Naive thymus-derived CD4-positive, alpha-beta T cell (primary cell): ENCODE measurements at regions not wholly inside any gene's neighbourhood (a gene's known extent, or its start where the extent isn't known, plus 50 kb on each side); places are given as distances from the start of the nearest gene placed in this dataset.

Experiments used
- ATAC-seq: fragments of 150-1000 bp; cut with Tn5 transposase; 2 replicates; pipeline ENCODE4 v1.10.0; 2021; ENCODE audit warnings: mild to moderate bottlenecking, moderate library complexity
- CTCF ChIA-PET: fragments of 350-600 bp; sonication (Branson Sonifier 250); formaldehyde crosslinking; loops from one replicate; lab custom pipeline; 2021; ENCODE audit warnings: antibody characterized with exemption; lab: Charles Lee
- POLR2A ChIA-PET: fragments of 350-600 bp; sonication (Branson Sonifier 250); formaldehyde crosslinking; loops from one replicate; lab custom pipeline; 2021; ENCODE audit warnings: antibody characterized with exemption, inconsistent platforms; lab: Charles Lee
- DNase-seq, 9 donors: peaks; one replicate each; pipeline versions ENCODE4 v3.0.0 to v3.0.0-alpha.2; 2020 to 2022; ENCODE audit warnings: mixed read lengths in 1 of 9
- H3K27ac ChIP-seq: one replicate; pipeline ENCODE4 v1.7.0; 2013; ENCODE audit warnings: mild to moderate bottlenecking, low read depth, low read length, moderate library complexity
- H3K27me3 ChIP-seq, 2 donors: one replicate each; pipeline ENCODE4 v1.7.0; 2013; ENCODE audit warnings: low read length in 2 of 2, mild to moderate bottlenecking in 2 of 2, moderate library complexity in 2 of 2; ENCODE audit not compliant: control insufficient read depth in 2 of 2, insufficient read depth in 2 of 2
- H3K36me3 ChIP-seq, 3 experiments: 1 replicate in 2 of 3; 2 replicates in 1 of 3; pipeline ENCODE4 v1.7.0; 2013; ENCODE audit warnings: low read length in 3 of 3, mild to moderate bottlenecking in 3 of 3, moderate library complexity in 1 of 3; ENCODE audit not compliant: insufficient read depth in 3 of 3, control insufficient read depth in 2 of 3
- H3K4me1 ChIP-seq, 2 donors: one replicate each; pipeline ENCODE4 v1.7.0; 2013; ENCODE audit warnings: low read length in 2 of 2, mild to moderate bottlenecking in 2 of 2, moderate library complexity in 1 of 2; ENCODE audit not compliant: control insufficient read depth in 2 of 2, insufficient read depth in 2 of 2
- H3K4me3 ChIP-seq: 2 replicates; pipeline ENCODE4 v1.7.0; 2013; ENCODE audit warnings: mild to moderate bottlenecking, low read length
- H3K9me3 ChIP-seq, 3 experiments: 1 replicate in 2 of 3; 2 replicates in 1 of 3; pipeline ENCODE4 v1.7.0; 2013; ENCODE audit warnings: low read length in 3 of 3; ENCODE audit not compliant: control insufficient read depth in 2 of 3
- H3K27ac Mint-ChIP-seq, 9 donors: one replicate each; pipeline ENCODE4 v1.8.0; 2020 to 2022; ENCODE audit warnings: mixed read lengths in 9 of 9, mild to moderate bottlenecking in 8 of 9, moderate library complexity in 5 of 9, inconsistent platforms in 2 of 9
- H3K27me3 Mint-ChIP-seq, 5 donors: one replicate each; pipeline ENCODE4 v1.8.0; 2021 to 2022; ENCODE audit warnings: mixed read lengths in 5 of 5, mild to moderate bottlenecking in 1 of 5
- H3K36me3 Mint-ChIP-seq, 5 donors: one replicate each; pipeline ENCODE4 v1.8.0; 2020 to 2022; ENCODE audit warnings: mixed read lengths in 5 of 5, mild to moderate bottlenecking in 3 of 5, inconsistent platforms in 1 of 5
- H3K4me1 Mint-ChIP-seq, 7 donors: one replicate each; pipeline ENCODE4 v1.8.0; 2020 to 2022; ENCODE audit warnings: mixed read lengths in 7 of 7, mild to moderate bottlenecking in 3 of 7, inconsistent platforms in 1 of 7
- H3K4me3 Mint-ChIP-seq, 10 donors: one replicate each; pipeline ENCODE4 v1.8.0; 2020 to 2022; ENCODE audit warnings: mild to moderate bottlenecking in 10 of 10, mixed read lengths in 10 of 10, moderate library complexity in 6 of 10, inconsistent platforms in 2 of 10
- H3K9me3 Mint-ChIP-seq, 11 donors: one replicate each; pipeline ENCODE4 v1.8.0; 2020 to 2022; ENCODE audit warnings: mixed read lengths in 11 of 11, mild to moderate bottlenecking in 4 of 11, inconsistent platforms in 1 of 11, moderate library complexity in 1 of 11
- intact Hi-C, 2 donors: fragments of 100-400 bp; cut with micrococcal nuclease; formaldehyde crosslinking; loops; one replicate each; pipeline ENCODE4 v1.15.1; 2023

GRCh38 chr5:1933364-1934055 is 50.8 kb upstream of the IRX4 start:
- CTCF ChIA-PET = no interaction called here
- ATAC-seq = no peak
- Histone ChIP-seq H3K4me3 (no peak overlapping the region), H3K4me1 (no peaks in the 10 kb centered on the region), H3K36me3 (no peaks in the 10 kb centered on the region), H3K9me3 (no peaks in the 10 kb centered on the region), H3K27me3 (peaks cover 0 to 11% of the 10 kb centered on the region in 2 donors), H3K27ac (no peak overlapping the region)
- no peaks in the 10 kb centered on the region for H3K36me3 Mint-ChIP-seq
- peaks cover 16 to 52% (median 29%) of the 10 kb centered on the region in 5 donors for H3K27me3 Mint-ChIP-seq
- H3K27ac Mint-ChIP-seq = no peak overlapping the region
- H3K4me1 Mint-ChIP-seq = peaks cover 0 to 5% (median 0%) of the 10 kb centered on the region in 7 donors
- intact Hi-C loops = no loop called here
- H3K9me3 Mint-ChIP-seq = no peaks in the 10 kb centered on the region
- no peak overlapping the region for H3K4me3 Mint-ChIP-seq
- no peak for DNase-seq
- POLR2A ChIA-PET = no interaction called here
